Stimulated activated naive B cell treated with anti-CD40 and anti-IgM and Interleukin-4, amounts not matched to agents 10 μg/mL and 1 μg/mL and 100 μg/mL, for 72 hours (primary cell): ENCODE measurements at regions not wholly inside any gene's neighbourhood (a gene's known extent, or its start where the extent isn't known, plus 50 kb on each side); places are given as distances from the start of the nearest gene placed in this dataset.

ENCODE experiments used
- ATAC-seq, 2 donors: fragments of 150-1000 bp; cut with Tn5 transposase; replicated peaks; 2 replicates each; pipeline ENCODE4 v1.10.0; 2021; ENCODE audit warnings: moderate library complexity in 1 of 2
- DNase-seq: peaks from one replicate; pipeline ENCODE4 v3.0.0; 2021
- H3K27ac Mint-ChIP-seq: one replicate; pipeline ENCODE4 v1.8.0; 2022; ENCODE audit warnings: mild to moderate bottlenecking, mixed read lengths
- H3K27me3 Mint-ChIP-seq, 2 donors: one replicate each; pipeline ENCODE4 v1.8.0; 2022; ENCODE audit warnings: mixed read lengths in 2 of 2
- H3K36me3 Mint-ChIP-seq, 2 donors: one replicate each; pipeline ENCODE4 v1.8.0; 2022; ENCODE audit warnings: mixed read lengths in 2 of 2, mild to moderate bottlenecking in 1 of 2
- H3K4me1 Mint-ChIP-seq, 2 donors: one replicate each; pipeline ENCODE4 v1.8.0; 2022; ENCODE audit warnings: mixed read lengths in 2 of 2, mild to moderate bottlenecking in 1 of 2
- H3K4me3 Mint-ChIP-seq, 2 donors: one replicate each; pipeline ENCODE4 v1.8.0; 2022; ENCODE audit warnings: mild to moderate bottlenecking in 2 of 2, mixed read lengths in 2 of 2, moderate library complexity in 1 of 2
- H3K9me3 Mint-ChIP-seq, 2 donors: one replicate each; pipeline ENCODE4 v1.8.0; 2022; ENCODE audit warnings: mixed read lengths in 2 of 2, mild to moderate bottlenecking in 1 of 2

GRCh38 chr2:58677748-58678147, 436.6 kb upstream of the FANCL start:
- no peaks in the 10 kb centered on the region for H3K27me3 Mint-ChIP-seq
- H3K4me3 Mint-ChIP-seq = no peak overlapping the region
- DNase-seq (no peak), ATAC-seq (no peak)
- no peaks in the 10 kb centered on the region for H3K4me1 Mint-ChIP-seq
- no peaks in the 10 kb centered on the region for H3K36me3 Mint-ChIP-seq
- no peak overlapping the region for H3K27ac Mint-ChIP-seq
- H3K9me3 Mint-ChIP-seq = no peaks in the 10 kb centered on the region

- no peaks in the 10 kb centered on the region for H3K4me1 Mint-ChIP-seq
- no peaks in the 10 kb centered on the region for H3K27me3 Mint-ChIP-seq
- no peaks in the 10 kb centered on the region for H3K36me3 Mint-ChIP-seq
- H3K27ac Mint-ChIP-seq = no peak overlapping the region
- DNase-seq (no peak), ATAC-seq (no peak)
- no peak overlapping the region for H3K4me3 Mint-ChIP-seq
- no peaks in the 10 kb centered on the region for H3K9me3 Mint-ChIP-seq
Observed at GRCh38 chr2:58671675-58672074, 430.6 kb upstream of the FANCL start.

GRCh38 chr2:58669998-58670397, 428.9 kb upstream of the FANCL start:
- no peak overlapping the region for H3K4me3 Mint-ChIP-seq
- H3K4me1 Mint-ChIP-seq = no peaks in the 10 kb centered on the region
- no peaks in the 10 kb centered on the region for H3K27me3 Mint-ChIP-seq
- no peak for ATAC-seq
- no peak for DNase-seq
- no peaks in the 10 kb centered on the region for H3K9me3 Mint-ChIP-seq
- H3K27ac Mint-ChIP-seq = no peak overlapping the region
- no peaks in the 10 kb centered on the region for H3K36me3 Mint-ChIP-seq

DNA sequence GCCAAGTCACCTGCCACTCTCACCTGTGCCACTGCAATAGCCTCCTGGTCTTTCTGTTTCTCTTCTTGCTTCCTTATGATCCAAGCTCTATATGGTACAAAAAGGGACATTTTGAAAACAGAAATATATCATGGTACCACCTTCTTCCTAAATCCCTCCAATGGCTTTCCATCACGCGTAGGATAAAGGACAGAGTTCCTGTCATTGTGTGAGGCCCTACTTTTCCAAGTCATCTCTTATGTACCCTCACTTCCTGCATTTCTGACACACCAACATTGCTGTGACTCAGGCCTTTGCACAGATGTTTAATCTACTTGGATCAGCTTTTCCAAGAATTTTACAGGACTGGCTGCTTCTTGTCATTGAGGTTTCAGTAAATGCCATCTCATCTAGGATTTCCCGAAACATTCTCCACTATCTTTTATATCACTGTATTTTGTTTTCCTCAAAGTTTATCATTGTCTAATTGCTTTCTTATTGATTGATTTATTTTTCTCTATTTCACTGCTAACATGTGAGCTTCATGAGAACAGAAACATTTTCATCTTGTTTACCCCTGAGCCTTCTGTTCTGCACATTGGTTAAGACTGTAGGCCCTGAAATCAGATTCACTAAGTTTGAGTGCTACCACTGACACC, 426.1 kb upstream of the FANCL start:
- Mint-ChIP-seq H3K27ac (no peak overlapping the region), H3K27me3 (no peaks in the 10 kb centered on the region), H3K4me3 (no peak overlapping the region), H3K9me3 (no peaks in the 10 kb centered on the region), H3K36me3 (no peaks in the 10 kb centered on the region), H3K4me1 (no peaks in the 10 kb centered on the region)
- DNase-seq (no peak), ATAC-seq (no peak)

DNA sequence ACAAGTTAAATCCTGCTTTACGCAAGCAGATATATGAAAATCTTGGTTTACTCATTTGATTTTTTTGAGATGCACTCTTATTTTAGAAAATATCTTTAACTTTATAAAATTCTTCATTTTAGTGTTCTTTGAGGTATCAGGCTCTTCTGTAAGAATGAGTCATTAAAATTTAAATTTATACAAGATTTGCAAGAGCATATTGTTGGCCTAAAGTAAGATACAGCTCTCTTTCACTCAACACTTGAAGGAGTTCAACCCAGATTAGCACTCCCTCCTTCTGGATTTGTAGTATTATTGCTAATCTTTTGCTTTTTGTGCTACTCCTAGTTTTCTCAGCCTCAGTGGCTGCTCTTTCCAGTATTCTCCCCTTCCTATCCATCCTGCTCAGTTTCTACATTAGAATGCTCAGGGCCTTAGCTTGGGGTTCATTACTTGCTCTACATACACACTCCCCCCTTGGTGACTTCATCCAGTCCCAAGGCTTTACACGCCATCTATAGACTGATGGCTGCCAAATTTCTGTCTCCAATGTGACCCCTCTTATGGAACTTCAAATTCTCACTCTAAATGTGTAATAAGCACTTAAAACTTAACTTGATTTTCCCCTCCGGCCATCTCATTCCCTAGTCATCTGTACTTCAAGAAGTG, 425.3 kb upstream of the FANCL start:
- no peaks in the 10 kb centered on the region for H3K36me3 Mint-ChIP-seq
- no peak overlapping the region for H3K4me3 Mint-ChIP-seq
- no peaks in the 10 kb centered on the region for H3K9me3 Mint-ChIP-seq
- no peaks in the 10 kb centered on the region for H3K27me3 Mint-ChIP-seq
- no peak overlapping the region for H3K27ac Mint-ChIP-seq
- ATAC-seq (no peak), DNase-seq (no peak)
- H3K4me1 Mint-ChIP-seq = no peaks in the 10 kb centered on the region

DNA sequence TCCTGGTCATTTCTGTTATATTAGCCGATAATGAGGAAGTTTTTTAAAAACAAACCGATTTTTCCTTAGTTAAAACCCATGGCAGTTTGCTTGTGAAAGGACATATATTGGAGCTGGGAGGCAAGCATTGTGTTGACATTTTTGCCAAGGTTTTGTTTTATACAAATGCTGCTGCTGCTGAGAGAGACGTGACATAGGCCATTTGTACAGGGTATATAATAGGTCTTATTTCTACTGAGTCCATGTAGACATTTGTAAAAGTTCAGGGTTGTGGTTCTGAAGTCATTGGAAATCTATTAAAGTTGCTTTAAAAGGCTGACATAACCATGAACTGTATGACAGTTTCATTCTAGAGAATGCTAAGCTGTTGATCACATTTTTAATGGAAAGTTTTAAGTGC, 424.0 kb upstream of the FANCL start:
- ATAC-seq = no peak
- Mint-ChIP-seq H3K4me3 (no peak overlapping the region), H3K4me1 (no peaks in the 10 kb centered on the region), H3K27ac (no peak overlapping the region), H3K36me3 (no peaks in the 10 kb centered on the region), H3K27me3 (no peaks in the 10 kb centered on the region), H3K9me3 (no peaks in the 10 kb centered on the region)
- no peak for DNase-seq

- Mint-ChIP-seq H3K27ac (no peak overlapping the region), H3K9me3 (no peaks in the 10 kb centered on the region), H3K4me3 (no peak overlapping the region), H3K36me3 (no peaks in the 10 kb centered on the region), H3K4me1 (no peaks in the 10 kb centered on the region), H3K27me3 (no peaks in the 10 kb centered on the region)
- no peak for ATAC-seq
- no peak for DNase-seq
Observed at GRCh38 chr2:58664523-58665151, 423.5 kb upstream of the FANCL start.

DNA sequence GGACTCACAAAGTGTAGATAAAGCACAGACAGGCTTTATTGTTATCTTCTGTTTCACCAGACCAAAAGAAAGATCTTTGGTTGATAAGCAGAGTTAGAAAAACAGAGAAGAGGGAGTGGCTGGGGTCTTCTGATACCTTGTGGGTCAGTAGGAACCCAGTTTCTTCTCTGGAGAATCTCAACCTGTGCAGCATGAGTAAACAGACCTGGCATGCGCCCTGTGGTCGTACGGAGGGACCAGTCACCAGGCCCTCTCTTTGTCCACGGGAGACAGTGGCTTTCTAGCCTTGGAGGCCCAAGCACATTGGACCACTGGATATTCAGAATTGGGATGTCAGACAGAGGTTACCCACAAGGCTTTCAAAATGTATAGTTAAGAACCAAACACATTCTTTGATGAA, 418.9 kb upstream of the FANCL start:
- ATAC-seq (no peak), DNase-seq (no peak)
- no peak overlapping the region for H3K4me3 Mint-ChIP-seq
- no peak overlapping the region for H3K27ac Mint-ChIP-seq
- H3K4me1 Mint-ChIP-seq = no peaks in the 10 kb centered on the region
- no peaks in the 10 kb centered on the region for H3K27me3 Mint-ChIP-seq
- no peaks in the 10 kb centered on the region for H3K36me3 Mint-ChIP-seq
- H3K9me3 Mint-ChIP-seq = no peaks in the 10 kb centered on the region

GRCh38 chr2:58655152-58655551, 414.0 kb upstream of the FANCL start:
- Mint-ChIP-seq H3K4me1 (no peaks in the 10 kb centered on the region), H3K36me3 (no peaks in the 10 kb centered on the region), H3K9me3 (no peaks in the 10 kb centered on the region), H3K4me3 (no peak overlapping the region), H3K27ac (no peak overlapping the region), H3K27me3 (no peaks in the 10 kb centered on the region)
- no peak for DNase-seq
- no peak for ATAC-seq

DNA sequence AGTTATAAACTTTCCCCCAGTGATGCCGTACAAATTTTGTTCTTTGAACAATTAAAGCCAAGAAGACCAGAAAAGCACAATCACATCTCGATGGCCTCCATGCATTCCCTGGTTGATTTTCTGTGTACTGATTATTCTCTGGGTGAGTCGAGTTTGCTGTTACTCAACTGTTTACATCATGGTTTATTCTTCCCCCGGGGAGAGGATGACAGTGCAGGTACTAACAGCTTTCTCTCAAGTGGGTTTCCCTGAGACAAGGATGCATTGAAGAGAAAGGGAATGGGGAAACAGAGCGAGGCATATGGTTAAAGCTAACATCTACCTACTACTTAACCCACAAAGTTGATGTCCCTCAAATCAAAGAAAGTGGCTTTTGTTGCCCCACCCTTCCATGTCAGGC, 410.8 kb upstream of the FANCL start:
- H3K9me3 Mint-ChIP-seq = no peaks in the 10 kb centered on the region
- no peaks in the 10 kb centered on the region for H3K4me1 Mint-ChIP-seq
- H3K36me3 Mint-ChIP-seq = no peaks in the 10 kb centered on the region
- no peak overlapping the region for H3K4me3 Mint-ChIP-seq
- DNase-seq = no peak
- no peak overlapping the region for H3K27ac Mint-ChIP-seq
- H3K27me3 Mint-ChIP-seq = no peaks in the 10 kb centered on the region
- no peak for ATAC-seq

GRCh38 chr2:58650781-58651180, 409.7 kb upstream of the FANCL start:
- DNase-seq (no peak), ATAC-seq (no peak)
- Mint-ChIP-seq H3K27me3 (no peaks in the 10 kb centered on the region), H3K27ac (no peak overlapping the region), H3K9me3 (no peaks in the 10 kb centered on the region), H3K36me3 (no peaks in the 10 kb centered on the region), H3K4me1 (no peaks in the 10 kb centered on the region), H3K4me3 (no peak overlapping the region)

DNA sequence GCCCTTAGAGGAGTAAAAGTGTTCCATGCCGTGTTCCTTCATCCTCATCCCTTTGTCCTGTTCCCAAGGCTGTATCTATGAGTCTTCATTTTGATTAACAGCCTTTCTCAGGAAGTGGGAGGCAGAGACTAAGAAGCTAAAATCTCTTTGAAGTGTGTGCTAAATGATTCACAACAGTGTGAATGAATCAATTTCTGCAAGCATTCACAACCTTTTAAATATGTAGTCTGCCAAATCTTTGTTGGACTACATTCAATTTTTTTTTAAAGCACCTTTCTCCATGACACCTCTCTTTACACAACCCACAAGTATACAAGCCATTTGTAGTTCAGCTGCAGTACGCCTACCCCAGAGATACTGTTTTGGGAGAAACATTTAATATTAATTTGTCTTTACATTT, 408.6 kb upstream of the FANCL start:
- Mint-ChIP-seq H3K27me3 (no peaks in the 10 kb centered on the region), H3K27ac (no peak overlapping the region), H3K4me1 (peaks cover 0 to 7% of the 10 kb centered on the region in 2 donors), H3K36me3 (no peaks in the 10 kb centered on the region), H3K4me3 (no peak overlapping the region), H3K9me3 (no peaks in the 10 kb centered on the region)
- ATAC-seq = no peak
- no peak for DNase-seq

DNA sequence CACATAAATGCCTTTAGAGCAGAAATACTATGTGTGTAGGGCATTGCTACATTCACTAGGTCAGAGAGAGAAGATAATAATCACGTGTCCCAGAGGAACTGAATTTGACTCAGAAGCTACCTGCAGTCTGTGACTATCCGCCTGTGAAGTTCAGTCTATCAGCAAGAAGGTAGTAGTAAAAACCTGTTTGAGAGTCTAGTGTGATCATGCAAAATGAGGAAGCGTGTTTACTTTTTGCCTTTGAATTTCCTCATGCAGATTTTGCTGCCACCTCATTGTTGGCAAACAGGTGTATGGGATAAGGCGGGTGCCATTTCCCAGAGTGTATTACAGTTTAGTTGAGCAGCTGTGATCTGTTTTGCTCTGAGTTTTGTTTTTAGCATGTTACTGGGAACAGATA, 403.9 kb upstream of the FANCL start:
- peak; percentile 76 to 82 for ATAC-seq

DNA sequence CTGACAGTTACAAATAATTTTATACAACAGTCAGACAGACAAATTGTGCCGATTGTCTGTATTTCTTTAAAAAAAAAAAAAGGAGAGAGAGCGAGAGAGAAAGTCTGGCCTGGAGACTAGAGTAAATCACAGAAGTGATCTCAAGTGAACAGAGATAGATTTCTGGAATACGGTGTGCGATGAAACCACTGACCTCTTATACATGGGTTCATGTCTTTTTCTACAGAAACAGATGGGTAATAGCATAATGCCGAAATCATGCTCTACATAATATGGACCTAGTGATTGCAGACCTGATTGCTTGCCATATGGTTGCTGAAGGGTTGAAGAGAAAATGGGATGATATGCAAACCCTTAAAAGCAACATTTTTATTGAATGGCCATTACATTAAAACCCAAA, 403.3 kb upstream of the FANCL start:
- no peak for ATAC-seq
- Mint-ChIP-seq H3K36me3 (no peaks in the 10 kb centered on the region), H3K4me1 (peaks cover 0 to 9% of the 10 kb centered on the region in 2 donors)

More for the DNA sequence above, 403.9 kb upstream of the FANCL start:
- Mint-ChIP-seq H3K36me3 (no peaks in the 10 kb centered on the region), H3K4me1 (peaks cover 0 to 9% of the 10 kb centered on the region in 2 donors), H3K4me3 (no peak overlapping the region), H3K27me3 (no peaks in the 10 kb centered on the region), H3K27ac (no peak overlapping the region), H3K9me3 (no peaks in the 10 kb centered on the region)
- DNase-seq = no peak

GRCh38 chr2:58641001-58641400, 399.9 kb upstream of the FANCL start:
- Mint-ChIP-seq H3K4me1 (peaks cover 0 to 9% of the 10 kb centered on the region in 2 donors), H3K36me3 (no peaks in the 10 kb centered on the region), H3K27me3 (no peaks in the 10 kb centered on the region), H3K4me3 (no peak overlapping the region), H3K27ac (no peak overlapping the region), H3K9me3 (no peaks in the 10 kb centered on the region)
- no peak for ATAC-seq
- DNase-seq = no peak

More for the DNA sequence above, 403.3 kb upstream of the FANCL start:
- Mint-ChIP-seq H3K27me3 (no peaks in the 10 kb centered on the region), H3K4me3 (no peak overlapping the region), H3K27ac (no peak overlapping the region), H3K9me3 (no peaks in the 10 kb centered on the region)
- DNase-seq = no peak
